Liver (tissue), 8 donors: ENCODE measurements at regions not wholly inside any gene's neighbourhood (a gene's known extent, or its start where the extent isn't known, plus 50 kb on each side); places are given as distances from the start of the nearest gene placed in this dataset.

ENCODE experiments used
- DNase-seq: peaks from one replicate; pipeline ENCODE4 v3.0.0-alpha.2; 2017; ENCODE audit warnings: low spot score
- H3K27ac ChIP-seq, 2 donors: one replicate each; pipeline ENCODE4 v1.7.0; 2013; ENCODE audit warnings: inconsistent platforms in 2 of 2, low read length in 2 of 2, control low read depth in 1 of 2, low read depth in 1 of 2, mild to moderate bottlenecking in 1 of 2
- H3K27me3 ChIP-seq, 4 donors: one replicate each; pipeline versions ENCODE4 v1.6.1 to v1.7.0; 2013; ENCODE audit warnings: low read length in 3 of 4, inconsistent platforms in 1 of 4, mild to moderate bottlenecking in 1 of 4, moderate library complexity in 1 of 4; ENCODE audit not compliant: control insufficient read depth in 4 of 4, insufficient read depth in 4 of 4
- H3K36me3 ChIP-seq, 4 donors: one replicate each; pipeline versions ENCODE4 v1.6.1 to v1.7.0; 2013; ENCODE audit warnings: low read length in 3 of 4, mild to moderate bottlenecking in 3 of 4, low read depth in 1 of 4, moderate library complexity in 1 of 4; ENCODE audit not compliant: control insufficient read depth in 4 of 4, insufficient read depth in 3 of 4
- H3K4me1 ChIP-seq, 4 donors: one replicate each; pipeline versions ENCODE4 v1.6.1 to v1.7.0; 2013; ENCODE audit warnings: low read length in 3 of 4, mild to moderate bottlenecking in 3 of 4, moderate library complexity in 1 of 4; ENCODE audit not compliant: control insufficient read depth in 4 of 4, insufficient read depth in 4 of 4
- H3K4me3 ChIP-seq, 3 donors: one replicate each; pipeline versions ENCODE4 v1.6.1 to v1.7.0; 2013; ENCODE audit warnings: low read length in 3 of 3, control low read depth in 1 of 3, low read depth in 1 of 3, mild to moderate bottlenecking in 1 of 3
- H3K9ac ChIP-seq, 2 donors: one replicate each; pipeline ENCODE4 v1.7.0; 2013; ENCODE audit warnings: low read length in 2 of 2, mild to moderate bottlenecking in 2 of 2, moderate library complexity in 2 of 2, control low read depth in 1 of 2, low read depth in 1 of 2
- H3K9me3 ChIP-seq, 4 donors: one replicate each; pipeline versions ENCODE4 v1.6.1 to v1.7.0; 2013; ENCODE audit warnings: low read length in 3 of 4; ENCODE audit not compliant: control insufficient read depth in 4 of 4
- CTCF ChIP-seq: fragments of 150-350 bp; IDR thresholded peaks from 2 replicates; pipeline ENCODE4 v1.5.1; 2017; ENCODE audit warnings: improper control_type of control experiment, low read depth, low read length; ENCODE audit not compliant: missing input control
- EGR1 ChIP-seq, 2 donors: IDR thresholded peaks; 2 replicates each; pipeline ENCODE4 v1.6.1; 2016 to 2018; ENCODE audit warnings: antibody characterized with exemption in 2 of 2, low read depth in 2 of 2
- FOXA1 ChIP-seq: IDR thresholded peaks from 2 replicates; pipeline ENCODE4 v1.6.1; 2016; ENCODE audit warnings: antibody characterized with exemption
- GABPA ChIP-seq, 2 donors: IDR thresholded peaks in 1 of 2; conservative IDR thresholded peaks in 1 of 2; 2 replicates each; pipeline ENCODE4 v1.6.1; 2016; ENCODE audit warnings: antibody characterized with exemption in 2 of 2, mild to moderate bottlenecking in 1 of 2, moderate library complexity in 1 of 2
- HNF4A ChIP-seq, 2 donors: conservative IDR thresholded peaks; 2 replicates each; pipeline ENCODE4 v1.6.1; 2016; ENCODE audit warnings: antibody characterized with exemption in 2 of 2, mild to moderate bottlenecking in 2 of 2
- HNF4G ChIP-seq: IDR thresholded peaks from 2 replicates; pipeline ENCODE4 v1.6.1; 2016; ENCODE audit warnings: antibody characterized with exemption
- JUND ChIP-seq, 2 donors: IDR thresholded peaks; 2 replicates each; pipeline ENCODE4 v1.6.1; 2016; ENCODE audit warnings: antibody characterized with exemption in 2 of 2
- RAD21 ChIP-seq, 2 donors: IDR thresholded peaks; 2 replicates each; pipeline ENCODE4 v1.6.1; 2016; ENCODE audit warnings: antibody characterized with exemption in 2 of 2, mild to moderate bottlenecking in 2 of 2
- REST ChIP-seq: IDR thresholded peaks from 2 replicates; pipeline ENCODE4 v1.6.1; 2016; ENCODE audit warnings: antibody characterized with exemption, mild to moderate bottlenecking
- SP1 ChIP-seq: IDR thresholded peaks from 2 replicates; pipeline ENCODE4 v1.6.1; 2018; ENCODE audit warnings: antibody characterized with exemption, mild to moderate bottlenecking
- TAF1 ChIP-seq: conservative IDR thresholded peaks from 2 replicates; pipeline ENCODE4 v1.6.1; 2016; ENCODE audit warnings: antibody characterized with exemption, mild to moderate bottlenecking
- YY1 ChIP-seq: IDR thresholded peaks from 2 replicates; pipeline ENCODE4 v1.6.1; 2016; ENCODE audit warnings: antibody characterized with exemption, mild to moderate bottlenecking
- WGBS: extraction: QIAGEN DNeasy Blood & Tissue Kit; methylation state at CpG from one replicate; pipeline ENCODE4 v1.1.7; 2013; 5-methylcytosine and 5-hydroxymethylcytosine counted together
- donor health status: healthy.
- donor health status: healthy.
- donor health status: healthy.
- donor health status: healthy.
- donor health status: healthy.

- no peaks in the 10 kb centered on the region for H3K4me1 ChIP-seq
- WGBS: 85% methylated on average over 21 of the region's 21 CpGs
- H3K4me3 ChIP-seq: no peak overlapping the region
- no peaks in the 10 kb centered on the region for H3K36me3 ChIP-seq
- H3K9ac ChIP-seq: no peak overlapping the region
- DNase-seq: no peak
- peaks cover 0 to 2% (median 0%) of the 10 kb centered on the region in 4 donors for H3K27me3 ChIP-seq
- no peak for TF ChIP-seq FOXA1
- no peak for TF ChIP-seq RAD21 (IDR thresholded peaks at IDR 0.05)
- no peak for TF ChIP-seq GABPA (IDR thresholded peaks at IDR 0.05 in 1 of 2, conservative IDR thresholded peaks at IDR 0.05 in 1 of 2)
- no peak for TF ChIP-seq REST
- TF ChIP-seq YY1: no peak
- no peak for TF ChIP-seq HNF4A (conservative IDR thresholded peaks at IDR 0.05)
- no peak for TF ChIP-seq EGR1 (IDR thresholded peaks at IDR 0.05; ENCODE audit: low read depth in 2 of 2)
- no peak for TF ChIP-seq JUND (IDR thresholded peaks at IDR 0.05)
- TF ChIP-seq TAF1: no peak
- no peak for TF ChIP-seq SP1
- TF ChIP-seq HNF4G: no peak
- H3K27ac ChIP-seq: no peak overlapping the region
- H3K9me3 ChIP-seq: no peaks in the 10 kb centered on the region
Observed at GRCh38 chr11:134978388-134979088, 566.5 kb upstream of the B3GAT1 start.

GRCh38 chr11:134976551-134976950 is 564.5 kb upstream of the B3GAT1 start:
- Histone ChIP-seq H3K27ac (no peak overlapping the region), H3K9ac (no peak overlapping the region)
- WGBS: 78% methylated on average over 7 of the region's 7 CpGs

More at GRCh38 chr11:134976551-134976950, 564.5 kb upstream of the B3GAT1 start:
- Histone ChIP-seq H3K4me1 (no peaks in the 10 kb centered on the region), H3K9me3 (no peaks in the 10 kb centered on the region), H3K36me3 (no peaks in the 10 kb centered on the region), H3K4me3 (no peak overlapping the region), H3K27me3 (peaks cover 0 to 2% (median 0%) of the 10 kb centered on the region in 4 donors)
- TF ChIP-seq CTCF (no peak), GABPA (IDR thresholded peaks at IDR 0.05 in 1 of 2, conservative IDR thresholded peaks at IDR 0.05 in 1 of 2) (no peak)
- DNase-seq: no peak
